SK-N-SH (cell line): ENCODE measurements at regions not wholly inside any gene's neighbourhood (a gene's known extent, or its start where the extent isn't known, plus 50 kb on each side); places are given as distances from the start of the nearest gene placed in this dataset.

Experiments
- CTCF ChIP-seq: fragments of 200-600 bp; sonication (generic); IDR thresholded peaks from 2 replicates; pipeline ENCODE4 v1.6.1; 2017; ENCODE audit warnings: antibody characterized with exemption, mild to moderate bottlenecking, moderate library complexity
- EZH2phosphoT487 ChIP-seq: fragments of 200-600 bp; sonication (generic); IDR thresholded peaks from 2 replicates; pipeline ENCODE4 v1.6.1; 2017; ENCODE audit warnings: low read depth, mixed run types, mild to moderate bottlenecking, antibody characterized with exemption, moderate library complexity, borderline replicate concordance
- FOXJ3 ChIP-seq: sonication (generic); formaldehyde crosslinking; IDR thresholded peaks from 2 replicates; pipeline ENCODE4 v1.5.1; 2020; ENCODE audit warnings: mild to moderate bottlenecking, missing genetic modification reagents
- GABPA ChIP-seq: IDR thresholded peaks from 2 replicates; pipeline ENCODE4 v1.4.0; 2012; ENCODE audit warnings: low read depth, mild to moderate bottlenecking
- JUND ChIP-seq: IDR thresholded peaks from 2 replicates; pipeline ENCODE4 v1.4.0; 2012
- RAD21 ChIP-seq: IDR thresholded peaks from 2 replicates; pipeline ENCODE4 v1.6.1; 2012; ENCODE audit warnings: mild to moderate bottlenecking, low read length
- RCOR1 ChIP-seq: fragments of 150-350 bp; IDR thresholded peaks from 2 replicates; pipeline ENCODE4 v1.6.1; 2017; ENCODE audit warnings: antibody characterized with exemption, low read length
- TAF1 ChIP-seq: IDR thresholded peaks from 2 replicates; pipeline ENCODE4 v1.6.1; 2012; ENCODE audit warnings: low read depth, mild to moderate bottlenecking, low read length, moderate library complexity, borderline replicate concordance
- USF2 ChIP-seq: fragments of 150-350 bp; IDR thresholded peaks from 2 replicates; pipeline ENCODE4 v1.6.1; 2017; ENCODE audit warnings: antibody characterized with exemption, low read length, low read depth, borderline replicate concordance
- YY1 ChIP-seq: IDR thresholded peaks from 2 replicates; pipeline ENCODE4 v1.4.0; 2012; ENCODE audit warnings: low read depth, mild to moderate bottlenecking

- TF ChIP-seq CTCF: no peak
- TF ChIP-seq TAF1: no peak
- TF ChIP-seq USF2: no peak
- TF ChIP-seq RCOR1: no peak
- no peak for TF ChIP-seq RAD21
- no peak for TF ChIP-seq GABPA
- TF ChIP-seq FOXJ3 (CRISPR knock-in tag): no peak
- TF ChIP-seq JUND: no peak
- no peak for TF ChIP-seq EZH2phosphoT487
- no peak for TF ChIP-seq YY1
Measured at GRCh38 chr2:235430366-235431083, 63.3 kb upstream of the AGAP1 start.
